DND-41 (cell line): ENCODE measurements at regions not wholly inside any gene's neighbourhood (a gene's known extent, or its start where the extent isn't known, plus 50 kb on each side); places are given as distances from the start of the nearest gene placed in this dataset.

Experiments used
- CTCF ChIP-seq: IDR thresholded peaks from 2 replicates; pipeline ENCODE4 v1.5.1; 2012; ENCODE audit warnings: borderline replicate concordance, low read length, moderate library complexity, mild to moderate bottlenecking; ENCODE audit not compliant: poor library complexity, severe bottlenecking; ENCODE audit errors: extremely low read depth
- EZH2 ChIP-seq: IDR thresholded peaks from 3 replicates; pipeline ENCODE4 v1.6.1; 2012; ENCODE audit warnings: borderline replicate concordance, low read depth, mild to moderate bottlenecking, moderate library complexity, low read length, inconsistent platforms; ENCODE audit not compliant: severe bottlenecking

GRCh38 chr6:11888727-11889126, 110.1 kb upstream of the ADTRP start:
- TF ChIP-seq CTCF (no peak), EZH2 (no peak)
